ENCODE measurements at regions not wholly inside any gene's neighbourhood (a gene's known extent, or its start where the extent isn't known, plus 50 kb on each side); places are given as distances from the start of the nearest gene placed in this dataset.

DNA sequence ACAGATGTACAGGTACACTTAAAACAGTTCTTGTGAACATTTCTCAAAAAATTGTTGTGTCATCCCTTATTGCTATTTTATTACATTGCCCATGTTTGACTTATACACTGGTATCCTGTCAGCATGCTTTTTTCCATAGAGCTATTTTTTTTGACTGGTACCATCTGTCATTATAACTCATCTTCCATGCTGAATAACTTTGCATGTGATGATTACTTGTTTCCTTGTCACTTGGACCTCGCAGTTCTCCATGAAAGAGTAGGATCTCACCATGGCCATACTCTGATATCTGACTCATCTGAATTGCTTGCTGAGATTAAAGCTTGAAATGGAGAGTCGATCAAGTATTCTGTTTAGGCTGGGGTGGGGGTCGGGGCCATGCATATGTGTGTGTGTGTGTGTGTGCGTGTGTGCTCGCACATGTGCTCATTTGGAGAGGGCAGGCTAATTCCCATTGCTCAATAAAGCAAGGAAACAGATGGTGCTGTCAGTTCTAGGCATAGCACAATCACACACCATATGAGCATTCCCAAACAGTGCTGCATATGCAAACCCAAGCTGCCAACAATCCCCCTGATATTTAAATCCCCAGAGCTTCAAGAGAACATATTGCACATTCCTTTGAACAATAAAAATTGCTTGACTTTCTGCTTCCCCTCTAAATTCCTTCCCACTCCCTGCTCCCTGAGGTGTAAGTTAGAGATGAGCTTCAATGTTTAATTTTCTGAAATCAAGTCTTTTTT, 62.9 kb downstream of the NHLRC3 start:
- H3K27ac ChIP-seq, result no peak overlapping the region
- no peak for TF ChIP-seq CTCF (conservative IDR thresholded peaks at IDR 0.05)

DNA sequence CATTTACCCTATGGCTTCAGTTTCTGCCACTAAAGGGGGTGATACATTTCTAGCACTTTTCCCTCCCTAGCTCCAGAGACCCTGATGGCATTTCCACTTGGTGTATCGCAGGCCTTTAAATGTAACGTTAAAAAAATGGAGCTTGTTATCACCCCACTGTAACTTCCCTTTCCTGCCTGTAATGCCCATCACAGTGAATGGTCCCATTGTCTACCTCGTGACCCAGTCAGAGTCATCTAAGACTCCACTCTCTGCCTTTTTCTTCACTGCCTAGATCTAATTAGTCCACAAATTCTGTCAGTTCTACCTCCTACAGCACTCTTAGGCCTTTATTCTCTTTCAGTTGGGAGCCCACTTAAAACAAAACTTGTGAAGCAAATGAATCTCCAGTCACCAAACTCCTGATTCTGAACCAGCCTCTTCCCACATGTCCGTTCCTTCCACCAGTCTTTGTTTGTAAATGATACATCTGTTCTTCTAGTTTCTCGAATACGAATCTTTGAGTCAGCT, 64.8 kb downstream of the NHLRC3 start:
- H3K27ac ChIP-seq, result no peak overlapping the region
- TF ChIP-seq CTCF (conservative IDR thresholded peaks at IDR 0.05), result no peak

DNA sequence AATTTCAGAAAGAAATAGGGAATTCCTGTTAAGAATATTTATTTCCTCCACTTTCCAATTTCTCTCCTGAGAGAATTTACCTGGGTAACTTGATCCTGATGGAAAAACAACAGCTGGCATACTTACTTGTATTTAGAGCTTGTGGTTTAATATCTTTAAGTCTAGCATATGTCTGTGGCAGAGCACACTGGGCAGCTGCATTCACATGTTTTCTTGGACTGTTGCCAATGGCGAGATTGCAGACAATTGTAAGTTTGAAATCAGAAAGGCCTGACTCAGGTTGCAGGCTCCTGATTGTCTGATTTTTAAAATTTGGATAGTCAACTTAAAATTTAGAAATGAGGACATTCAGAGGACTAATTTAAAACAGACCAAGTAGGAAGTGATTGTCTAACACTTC, 66.9 kb downstream of the NHLRC3 start:
- H3K27ac ChIP-seq, result no peak overlapping the region
- no peak for TF ChIP-seq CTCF (conservative IDR thresholded peaks at IDR 0.05)

DNA sequence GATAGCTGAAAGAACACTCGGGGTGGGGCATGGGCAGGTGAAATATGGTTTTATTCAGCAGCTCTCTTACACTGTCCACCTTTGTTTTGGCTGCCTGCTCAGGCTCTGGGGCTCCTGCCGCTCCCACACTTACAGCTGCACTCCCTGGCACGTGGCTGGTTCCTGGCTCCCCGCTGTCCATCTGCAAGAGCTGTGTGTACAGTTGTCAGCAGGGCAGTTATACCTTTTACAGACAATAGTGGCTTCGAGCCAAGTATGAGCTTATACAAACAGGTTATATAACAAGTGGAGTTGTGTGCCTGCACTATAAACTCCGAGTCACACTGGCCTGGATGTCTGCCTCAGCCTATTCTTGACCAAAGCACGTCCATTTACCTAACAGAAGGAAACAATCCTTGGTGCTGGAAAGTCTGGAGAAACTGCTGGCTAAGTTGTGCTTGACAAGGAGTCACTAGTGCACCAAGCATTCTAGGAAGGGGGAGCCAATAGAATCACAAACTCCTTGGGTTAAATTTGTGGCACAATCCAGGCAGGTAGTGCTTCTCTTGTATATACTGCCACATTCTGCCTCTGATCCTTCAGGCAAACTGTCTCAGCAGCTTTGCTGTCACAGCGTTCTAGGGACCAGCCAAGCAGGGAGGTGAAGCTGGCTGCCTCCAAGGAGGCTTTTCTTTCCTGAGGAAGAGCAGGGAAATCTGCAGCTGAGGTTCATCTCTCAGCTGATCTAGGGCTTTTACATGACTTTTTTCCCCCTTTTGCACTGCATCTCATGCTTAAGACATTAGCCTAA, 68.2 kb downstream of the NHLRC3 start:
- peak overlapping the region; percentile 28; the same call in 1 of the 2 replicates for H3K27ac ChIP-seq
- TF ChIP-seq CTCF (conservative IDR thresholded peaks at IDR 0.05), result no peak

GRCh38 chr13:39107561-39107960, 69.3 kb downstream of the NHLRC3 start:
- TF ChIP-seq CTCF (conservative IDR thresholded peaks at IDR 0.05), result no peak
- H3K27ac ChIP-seq, result no peak overlapping the region

DNA sequence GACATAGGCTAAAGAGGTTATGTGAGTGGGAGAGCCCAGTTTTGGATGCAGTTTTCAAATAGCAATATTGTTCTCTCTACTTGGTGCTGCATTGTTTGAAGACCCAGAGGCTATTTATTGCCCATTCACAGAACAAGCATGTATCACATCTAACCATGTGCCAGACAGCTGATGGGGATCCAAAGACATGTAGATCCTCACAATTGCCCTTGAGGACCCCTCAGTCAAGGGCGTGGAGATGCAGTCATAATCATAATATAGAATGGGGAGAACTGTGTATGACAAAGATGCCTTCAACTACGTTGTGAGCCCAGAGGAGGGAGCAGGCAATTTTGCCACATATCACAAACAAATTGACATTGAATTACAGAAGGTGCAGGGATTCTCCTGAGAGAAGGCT, 70.5 kb downstream of the NHLRC3 start:
- no peak for TF ChIP-seq CTCF (conservative IDR thresholded peaks at IDR 0.05)
- H3K27ac ChIP-seq, result no peak overlapping the region

- no peak for TF ChIP-seq CTCF (conservative IDR thresholded peaks at IDR 0.05)
- no peak overlapping the region for H3K27ac ChIP-seq
These were observed 72.4 kb downstream of the NHLRC3 start for GRCh38 chr13:39110518-39111097.
